Hematopoietic multipotent progenitor cell treated with erythropoietin and hydrocortisone succinate and interleukin-3 and kit ligand, for 4 days (in vitro differentiated cells): ENCODE measurements at regions not wholly inside any gene's neighbourhood (a gene's known extent, or its start where the extent isn't known, plus 50 kb on each side); places are given as distances from the start of the nearest gene placed in this dataset.

Experiments
- DNase-seq: peaks from one replicate; pipeline ENCODE4 v3.0.0-alpha.2; 2015

DNA sequence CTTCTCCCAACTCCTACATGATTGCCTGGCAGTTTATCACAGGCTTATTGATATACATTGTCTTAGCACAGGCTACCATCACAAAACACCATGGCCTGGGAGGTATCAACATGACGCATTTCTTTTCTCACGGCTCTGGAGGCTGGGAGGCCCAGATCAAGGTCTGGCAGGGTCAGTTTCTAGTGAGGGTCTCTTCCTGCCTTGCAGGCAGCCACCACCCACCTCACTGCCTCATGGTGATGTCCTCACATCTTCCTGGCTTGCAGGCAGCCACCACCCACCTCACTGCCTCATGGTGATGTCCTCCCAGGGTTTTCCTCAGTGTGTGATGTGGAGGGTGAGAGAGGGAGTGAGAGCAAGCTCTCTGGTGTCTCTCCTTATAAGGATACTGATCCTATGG, 599.3 kb upstream of the MKI67 start:
- DNase-seq, result no peak

GRCh38 chr10:128727114-128727513, 600.9 kb upstream of the MKI67 start:
- DNase-seq, result no peak

GRCh38 chr10:128729910-128730420, 603.7 kb upstream of the MKI67 start:
- DNase-seq, result no peak

DNA sequence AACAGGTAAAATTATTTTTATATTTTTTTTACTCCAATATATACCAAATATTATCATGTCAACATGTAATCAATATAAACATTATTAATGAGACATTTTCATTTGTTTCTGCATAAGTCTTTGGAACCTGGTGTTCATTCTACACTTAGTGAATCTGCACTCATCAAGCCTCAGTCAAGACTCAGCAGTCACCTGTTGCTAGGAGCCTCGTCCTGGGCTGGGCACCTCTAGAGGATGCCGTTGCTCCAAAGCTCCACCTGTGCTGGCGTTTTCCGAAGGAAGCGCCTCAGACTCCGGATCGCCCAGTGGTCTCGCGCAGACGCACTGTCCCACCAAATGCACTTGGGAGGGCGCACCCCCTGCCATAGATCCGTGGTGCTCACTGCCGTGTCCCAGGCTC, 604.7 kb upstream of the MKI67 start:
- DNase-seq, result no peak

DNA sequence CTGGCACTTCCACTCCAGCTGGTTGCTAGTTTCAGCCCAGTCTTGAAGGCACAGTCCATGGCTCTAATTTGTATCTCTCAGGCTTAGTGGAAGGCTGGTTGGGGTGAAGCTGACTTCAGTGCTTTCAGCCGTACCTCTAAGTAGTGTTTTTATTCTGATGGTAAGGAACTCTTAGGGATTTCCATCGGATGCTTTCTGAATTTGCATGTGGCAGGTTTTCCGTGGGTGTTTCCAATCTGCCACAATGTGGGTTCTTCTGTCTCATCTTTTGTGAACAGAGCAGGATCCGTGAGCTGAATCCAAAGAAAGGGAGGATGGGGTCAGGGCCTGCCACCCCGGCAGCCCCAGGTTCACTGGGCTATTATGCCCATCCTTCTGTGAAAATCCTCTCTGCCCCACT, 607.9 kb upstream of the MKI67 start:
- no peak for DNase-seq

GRCh38 chr10:128734734-128735133, 608.5 kb upstream of the MKI67 start:
- no peak for DNase-seq

GRCh38 chr10:128735996-128736395, 609.8 kb upstream of the MKI67 start:
- DNase-seq, result no peak

DNA sequence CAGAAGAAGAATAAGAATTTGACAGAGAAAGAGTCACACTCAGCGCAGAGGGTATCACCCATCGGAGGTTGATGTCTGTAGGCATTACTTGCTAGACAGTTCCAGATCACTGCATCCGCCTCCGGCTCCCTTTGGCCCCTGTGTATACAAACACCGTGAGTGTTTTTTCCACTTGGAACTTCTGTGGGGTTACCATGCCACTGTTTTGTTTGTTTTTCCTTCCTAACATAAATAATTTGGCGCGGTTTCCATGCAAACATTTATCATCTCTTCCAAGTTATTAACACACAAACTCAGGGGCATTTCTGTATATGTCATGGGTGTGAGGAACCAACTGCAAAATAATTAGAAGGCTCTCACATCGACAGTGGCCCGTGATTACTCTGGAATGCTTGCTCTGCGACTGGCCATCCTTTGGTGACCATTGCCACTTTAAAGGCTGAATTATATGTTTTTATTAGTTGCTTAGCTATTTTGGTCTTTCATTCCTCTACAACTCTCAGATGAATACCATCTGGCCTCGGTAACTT, 612.2 kb upstream of the MKI67 start:
- DNase-seq, result no peak

- DNase-seq, result peak; percentile 4
Measured at GRCh38 chr10:128739930-128740329, 613.7 kb upstream of the MKI67 start.

- no peak for DNase-seq
Measured at GRCh38 chr10:128741180-128741579, 615.0 kb upstream of the MKI67 start.

DNA sequence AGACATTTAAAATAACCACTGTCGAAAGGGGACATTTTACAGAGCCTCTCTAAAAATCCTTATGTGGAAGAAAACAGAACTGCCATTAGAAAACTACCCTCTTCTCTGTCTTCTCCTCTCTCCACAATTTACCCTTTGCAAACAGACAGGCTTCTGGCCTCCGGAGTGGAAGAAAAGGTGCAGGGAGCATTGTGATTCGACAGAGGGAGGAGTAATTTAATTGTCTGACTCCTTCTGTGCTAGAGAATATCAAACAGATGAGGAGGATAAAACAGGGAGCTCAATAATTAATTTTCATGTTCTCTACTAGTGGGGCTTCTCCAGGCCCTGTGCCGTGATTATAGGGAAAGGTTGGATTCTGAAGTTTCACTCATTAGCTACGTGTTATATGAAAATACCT, 615.5 kb upstream of the MKI67 start:
- DNase-seq, result no peak

- no peak for DNase-seq
Measured at GRCh38 chr10:128744092-128744491, 617.9 kb upstream of the MKI67 start.

- DNase-seq, result no peak
Measured at GRCh38 chr10:128744811-128745305, 618.6 kb upstream of the MKI67 start.

DNA sequence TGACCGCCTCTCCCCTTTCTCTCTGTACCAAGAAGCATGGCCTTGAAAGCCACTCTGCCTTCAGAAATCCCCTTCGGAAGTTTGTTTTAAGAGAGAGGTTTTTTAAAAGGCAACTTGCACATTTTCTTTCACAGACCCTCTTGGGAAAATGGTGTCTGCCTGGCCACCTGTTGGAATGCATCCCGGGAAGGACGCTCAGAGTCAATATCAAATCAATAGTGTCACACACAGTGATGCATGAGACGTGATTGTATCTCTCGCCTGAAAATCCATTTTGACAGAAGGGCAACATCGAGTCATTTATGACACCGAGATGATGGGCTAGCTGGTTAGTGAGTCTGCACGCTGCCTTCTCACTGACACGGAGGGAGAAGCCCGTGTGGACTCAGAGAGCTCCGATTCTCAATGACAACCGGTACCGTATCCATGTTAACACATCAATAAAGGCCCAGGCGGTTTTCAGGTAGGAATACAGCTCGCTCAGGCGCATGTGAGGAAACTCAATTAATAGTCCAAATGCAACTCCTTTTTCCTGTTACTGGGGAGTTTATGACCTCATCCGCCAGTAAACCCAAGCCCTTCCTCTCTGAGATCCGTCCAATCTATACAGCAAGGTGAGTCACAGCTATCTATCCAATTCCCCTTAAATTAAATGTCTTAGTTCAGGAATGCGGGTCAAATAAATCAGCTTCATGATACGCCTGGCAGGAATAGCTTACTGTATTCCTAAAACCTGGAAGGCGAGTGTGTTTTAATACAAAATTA, 621.5 kb upstream of the MKI67 start:
- no peak for DNase-seq

DNA sequence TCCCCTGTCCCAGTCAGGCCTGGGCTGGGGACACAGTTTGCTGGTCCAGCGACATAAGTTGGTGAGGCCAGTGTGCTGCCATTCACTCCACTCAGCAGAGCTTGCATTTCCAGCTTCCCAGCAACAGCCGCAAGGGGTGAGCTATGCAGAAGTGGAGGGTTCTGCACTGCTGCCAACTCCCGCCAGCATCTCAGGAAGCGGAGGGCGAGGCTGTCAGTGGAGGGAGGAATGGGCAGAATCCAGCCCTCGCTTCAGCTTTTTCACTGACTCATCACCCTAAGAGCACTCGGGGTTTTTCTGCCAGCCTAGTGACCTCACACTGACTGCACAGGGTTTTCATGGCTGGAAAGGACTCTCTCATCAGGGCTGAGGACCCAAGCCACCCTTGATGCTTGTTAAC, 625.1 kb upstream of the MKI67 start:
- no peak for DNase-seq

DNA sequence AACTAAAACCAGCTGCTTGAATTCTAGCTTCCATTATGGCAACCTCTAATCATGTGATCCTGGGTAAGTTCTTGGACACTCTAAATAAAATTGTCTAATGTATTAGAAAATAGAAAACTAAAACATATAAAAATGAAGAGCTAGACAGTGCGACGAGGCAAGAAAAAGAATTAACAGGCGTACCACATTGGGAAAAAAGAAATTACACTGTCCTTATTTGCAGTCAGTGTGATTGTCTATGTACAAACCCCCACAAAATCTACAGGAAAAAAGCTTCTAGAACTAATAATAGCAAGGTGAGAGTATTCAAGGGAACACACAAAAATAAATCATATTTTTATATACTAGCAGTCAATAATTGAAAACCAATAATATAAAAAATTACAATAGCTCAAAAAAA, 625.6 kb upstream of the MKI67 start:
- DNase-seq, result no peak

DNA sequence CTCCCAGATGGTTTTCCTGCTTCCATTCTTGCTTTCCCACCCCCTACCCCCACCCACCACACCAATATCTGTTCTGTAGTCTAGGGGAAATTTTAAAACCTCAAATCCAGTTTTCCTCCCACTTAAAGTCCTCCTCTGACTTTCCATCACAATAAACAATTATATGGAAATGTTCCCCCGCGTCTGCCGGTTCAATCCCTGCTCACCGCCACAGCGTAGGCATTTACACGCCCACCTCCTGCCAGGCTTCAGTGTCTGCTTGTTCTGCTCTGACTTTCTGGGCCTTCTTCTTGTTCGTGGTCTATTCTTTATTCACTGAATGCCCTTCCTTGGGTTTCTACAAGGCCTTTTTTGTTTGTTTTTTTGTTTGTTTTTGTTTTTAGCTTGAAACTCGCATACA, 633.0 kb upstream of the MKI67 start:
- DNase-seq, result no peak

GRCh38 chr10:128763588-128763987, 637.4 kb upstream of the MKI67 start:
- no peak for DNase-seq

DNA sequence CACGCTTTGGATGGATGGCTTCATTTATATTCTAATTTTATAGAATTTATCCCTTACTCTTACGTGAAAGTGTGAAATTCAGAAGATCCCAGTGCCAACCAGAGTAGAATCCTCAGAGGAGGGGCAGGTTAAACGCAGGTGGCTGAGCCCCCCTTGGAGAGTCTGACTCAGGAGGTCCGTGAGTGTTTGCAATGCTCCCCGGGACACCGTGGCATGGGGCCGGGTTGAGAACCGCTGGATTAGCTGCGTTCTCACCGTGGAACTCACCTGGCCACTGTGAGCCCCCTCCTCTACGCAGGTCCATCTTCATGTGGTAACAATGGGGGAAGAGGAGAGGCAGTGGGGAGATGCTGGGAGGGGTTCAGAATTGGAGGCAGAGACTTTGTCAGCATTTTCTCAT, 638.0 kb upstream of the MKI67 start:
- DNase-seq, result no peak

GRCh38 chr10:128766915-128767314, 640.7 kb upstream of the MKI67 start:
- DNase-seq, result no peak

GRCh38 chr10:128774979-128775378, 648.8 kb upstream of the MKI67 start:
- DNase-seq, result no peak

DNA sequence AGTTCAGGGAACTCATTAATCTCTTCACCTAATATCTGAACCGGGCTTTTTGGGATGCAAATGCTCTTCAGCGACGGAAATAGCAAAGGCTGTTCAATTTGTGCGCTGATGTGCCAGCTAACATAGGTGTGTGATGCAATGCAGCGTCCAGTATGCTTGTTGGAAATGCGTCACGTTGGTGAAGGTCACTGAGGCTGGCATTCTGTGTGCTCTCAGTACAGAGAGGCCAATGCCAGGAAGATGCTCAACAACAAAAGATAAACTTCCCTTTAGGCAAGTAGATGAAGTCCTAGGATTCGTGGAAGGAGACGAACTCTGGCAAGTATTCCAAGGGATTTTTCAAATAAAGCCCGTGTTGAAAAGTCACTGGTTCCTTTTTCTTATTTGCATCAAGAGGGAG, 649.5 kb upstream of the MKI67 start:
- no peak for DNase-seq

DNA sequence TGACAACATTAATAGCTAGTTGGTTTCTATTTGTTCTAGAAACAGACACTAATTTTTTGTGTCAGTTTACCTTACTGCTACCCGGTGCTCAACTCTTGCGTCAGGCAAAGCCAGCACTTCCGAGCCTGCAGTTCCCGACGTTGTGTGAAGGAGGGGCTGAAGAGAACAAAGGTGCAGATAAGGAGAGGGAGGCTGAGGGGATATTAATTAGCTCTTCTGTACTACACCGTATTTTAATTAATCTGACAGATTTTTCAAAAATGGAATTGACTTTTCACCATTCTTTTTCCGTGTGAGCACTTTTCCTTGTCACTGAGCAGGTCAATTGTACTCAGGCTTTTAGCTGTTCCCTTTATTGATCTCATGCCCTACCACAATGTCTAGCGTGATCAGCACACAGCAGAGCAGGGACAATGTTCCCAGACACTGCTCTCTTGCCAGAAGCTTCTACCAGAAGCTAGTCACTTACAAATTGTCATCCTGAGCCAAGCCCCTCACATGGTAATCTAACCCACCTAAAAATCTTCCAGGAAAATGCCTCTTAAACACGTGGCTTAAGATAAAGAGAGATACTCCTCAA, 650.5 kb upstream of the MKI67 start:
- DNase-seq, result no peak

- no peak for DNase-seq
Measured at GRCh38 chr10:128777342-128777741, 651.1 kb upstream of the MKI67 start.
